ENCODE measurements at regions not wholly inside any gene's neighbourhood (a gene's known extent, or its start where the extent isn't known, plus 50 kb on each side); places are given as distances from the start of the nearest gene placed in this dataset.

DNA sequence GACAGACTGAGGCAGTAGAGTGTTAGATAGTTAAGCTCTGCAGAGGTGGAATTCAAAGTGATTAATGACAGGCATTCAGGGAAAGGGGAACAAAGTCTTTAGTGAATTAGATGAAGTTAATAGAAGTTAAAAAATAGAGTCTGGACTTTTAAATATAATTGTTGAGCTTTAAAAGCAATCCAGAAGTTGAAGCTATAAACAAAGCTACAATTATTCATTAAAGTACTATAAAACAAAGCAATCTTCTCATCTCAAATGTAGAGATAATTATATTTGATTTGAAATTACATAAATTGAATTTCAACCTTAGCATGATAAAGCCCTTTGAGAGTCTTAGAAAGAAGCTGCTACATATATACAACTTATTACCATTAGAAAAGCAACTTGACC is 710.6 kb downstream of the MRPL39 start:
- no peak for TF ChIP-seq EZH2 (IDR thresholded peaks at IDR 0.05)
- TF ChIP-seq POLR2AphosphoS5 (IDR thresholded peaks at IDR 0.05; ENCODE audit: borderline replicate concordance, low read depth, low read length) = no peak

Measured in SK-N-MC (cell line).